Panc1 (cell line): ENCODE measurements at regions not wholly inside any gene's neighbourhood (a gene's known extent, or its start where the extent isn't known, plus 50 kb on each side); places are given as distances from the start of the nearest gene placed in this dataset.

Experiments used
- ATAC-seq: fragments of 200-7000 bp; cut with Tn5 transposase; 2 replicates; pipeline ENCODE4 v1.9.1; 2020; ENCODE audit warnings: mild to moderate bottlenecking, moderate library complexity
- BruUV-seq: library from RNA; stranded (reverse); fragments of 400-500 nt; replicated peaks from 2 replicates; lab custom pipeline; 2021; lab: Mats Ljungman, UMichigan
- CTCF ChIA-PET: fragments of 300-600 bp; sonication (Branson Sonifier 250); formaldehyde crosslinking; loops from one replicate; lab custom pipeline; 2022; ENCODE audit warnings: antibody characterized with exemption; lab: Charles Lee
- POLR2A ChIA-PET: fragments of 300-600 bp; sonication (Branson Sonifier 250); formaldehyde crosslinking; loops from one replicate; lab custom pipeline; 2022; ENCODE audit warnings: antibody characterized with exemption; lab: Charles Lee
- DNase-seq: peaks from one replicate; pipeline ENCODE4 v3.0.0-alpha.2; 2010; ENCODE audit warnings: low read depth, low spot score
- H3K27ac ChIP-seq: 2 replicates; pipeline ENCODE4 v1.5.1; 2011; ENCODE audit warnings: mild to moderate bottlenecking, low read length, inconsistent platforms
- H3K27me3 ChIP-seq: fragments of 200-500 bp; sonication (Bioruptor generic); 2 replicates; pipeline ENCODE4 v1.6.0; 2014; ENCODE audit warnings: low read length, inconsistent platforms; ENCODE audit not compliant: control insufficient read depth, insufficient read depth
- H3K36me3 ChIP-seq: fragments of 200-500 bp; sonication (Bioruptor generic); 2 replicates; pipeline ENCODE4 v1.5.1; 2014; ENCODE audit warnings: inconsistent platforms, mild to moderate bottlenecking, low read length, moderate library complexity; ENCODE audit not compliant: control insufficient read depth, insufficient read depth
- H3K4me1 ChIP-seq: 2 replicates; pipeline ENCODE4 v1.5.1; 2011; ENCODE audit warnings: inconsistent platforms, mild to moderate bottlenecking, low read length, moderate library complexity; ENCODE audit not compliant: control insufficient read depth, insufficient read depth
- H3K4me3 ChIP-seq, 2 experiments: 2 replicates each; pipeline ENCODE4 v1.5.1; 2011 to 2012; ENCODE audit warnings: low read depth in 2 of 2, low read length in 2 of 2, mild to moderate bottlenecking in 2 of 2, inconsistent platforms in 1 of 2, moderate library complexity in 1 of 2
- H3K9me3 ChIP-seq: fragments of 200-500 bp; sonication (Bioruptor generic); 2 replicates; pipeline ENCODE4 v1.5.1; 2014; ENCODE audit warnings: low read depth, mild to moderate bottlenecking, inconsistent platforms, low read length, moderate library complexity; ENCODE audit not compliant: control insufficient read depth, insufficient read depth
- CTCF ChIP-seq: fragments of 450-650 bp; IDR thresholded peaks from 2 replicates; pipeline ENCODE4 v1.5.1; 2017; ENCODE audit warnings: mild to moderate bottlenecking
- POLR2AphosphoS5 ChIP-seq: IDR thresholded peaks from 2 replicates; pipeline ENCODE4 v1.6.1; 2012; ENCODE audit warnings: mild to moderate bottlenecking, low read depth, low read length, moderate library complexity
- REST ChIP-seq, 2 experiments: IDR thresholded peaks; 2 replicates each; pipeline ENCODE4 v1.6.1; 2011 to 2012; ENCODE audit warnings: low read depth in 2 of 2, control low read depth in 1 of 2, low read length in 1 of 2, mild to moderate bottlenecking in 1 of 2, moderate library complexity in 1 of 2; ENCODE audit not compliant: insufficient read depth in 1 of 2
- SIN3A ChIP-seq: IDR thresholded peaks from 2 replicates; pipeline ENCODE4 v1.6.1; 2012; ENCODE audit warnings: low read depth, mild to moderate bottlenecking, low read length, moderate library complexity, borderline replicate concordance; ENCODE audit not compliant: insufficient read depth
- TCF7L2 ChIP-seq: IDR thresholded peaks from 2 replicates; pipeline ENCODE4 v1.6.1; 2011; ENCODE audit warnings: mild to moderate bottlenecking, low read depth, low read length, inconsistent platforms
- in situ Hi-C: cut with HindIII; loops from 2 replicates; pipeline ENCODE4 v1.10.0; 2016; ENCODE audit warnings: low sequenced_read_pairs, low pct_unique_long_range_greater_than_20kb
- intact Hi-C: fragments of 100-400 bp; cut with micrococcal nuclease; formaldehyde crosslinking; loops from one replicate; pipeline ENCODE4 v1.10.0; 2022; ENCODE audit not compliant: unreplicated experiment

- Histone ChIP-seq H3K36me3 (no peaks in the 10 kb centered on the region), H3K27me3 (no peaks in the 10 kb centered on the region), H3K4me1 (no peaks in the 10 kb centered on the region), H3K27ac (no peak overlapping the region), H3K9me3 (no peaks in the 10 kb centered on the region), H3K4me3 (no peak overlapping the region)
- BruUV-seq: no TSS peak
- no peak for ATAC-seq
- in situ Hi-C loops: no loop called here
- DNase-seq: no peak
- intact Hi-C loops: no loop called here
- CTCF ChIA-PET: no interaction called here
- TF ChIP-seq TCF7L2: no peak
- no peak for TF ChIP-seq CTCF
- no peak for TF ChIP-seq POLR2AphosphoS5
- TF ChIP-seq SIN3A: no peak
- no peak for TF ChIP-seq REST (IDR thresholded peaks at IDR 0.05; ENCODE audit: insufficient read depth in 1 of 2, low read depth in 2 of 2, low read length in 1 of 2)
- POLR2A ChIA-PET: no interaction called here
Observed at GRCh38 chr3:99330924-99331532, 307.4 kb upstream of the COL8A1 start.

- H3K4me3 ChIP-seq: no peak overlapping the region
- no peak for TF ChIP-seq POLR2AphosphoS5
- no peak for TF ChIP-seq CTCF
- TF ChIP-seq REST (IDR thresholded peaks at IDR 0.05; ENCODE audit: insufficient read depth in 1 of 2, low read depth in 2 of 2, low read length in 1 of 2): no peak
- TF ChIP-seq SIN3A: no peak
- no peak for TF ChIP-seq TCF7L2
- ATAC-seq (no peak), DNase-seq (no peak)
- H3K27me3 ChIP-seq: no peaks in the 10 kb centered on the region
- ChIA-PET CTCF (no interaction called here), POLR2A (no interaction called here)
- no peak overlapping the region for H3K27ac ChIP-seq
- in situ Hi-C loops (no loop called here), intact Hi-C loops (no loop called here)
- BruUV-seq: no TSS peak
- no peaks in the 10 kb centered on the region for H3K4me1 ChIP-seq
- no peaks in the 10 kb centered on the region for H3K36me3 ChIP-seq
- no peaks in the 10 kb centered on the region for H3K9me3 ChIP-seq
Observed at GRCh38 chr3:99330281-99330680, 308.1 kb upstream of the COL8A1 start.
